Trophoblast cell (in vitro differentiated cells and primary cell): ENCODE measurements at regions not wholly inside any gene's neighbourhood (a gene's known extent, or its start where the extent isn't known, plus 50 kb on each side); places are given as distances from the start of the nearest gene placed in this dataset.

Experiments used
- DNase-seq, 2 donors: peaks; one replicate each; pipeline ENCODE4 v3.0.0-alpha.2; 2016
- H2AFZ ChIP-seq: 2 replicates; pipeline ENCODE4 v1.6.1; 2013; ENCODE audit warnings: low read length, moderate library complexity, mild to moderate bottlenecking; ENCODE audit not compliant: insufficient read depth, poor library complexity
- H2AK5ac ChIP-seq: 2 replicates; pipeline ENCODE4 v1.6.1; 2013; ENCODE audit warnings: mild to moderate bottlenecking, low read length
- H2BK120ac ChIP-seq: 2 replicates; pipeline ENCODE4 v1.6.1; 2013; ENCODE audit warnings: low read length, mild to moderate bottlenecking, moderate library complexity; ENCODE audit not compliant: insufficient read depth, poor library complexity
- H2BK12ac ChIP-seq: 2 replicates; pipeline ENCODE4 v1.6.1; 2013; ENCODE audit warnings: mild to moderate bottlenecking, low read length, moderate library complexity
- H2BK5ac ChIP-seq: 2 replicates; pipeline ENCODE4 v1.6.1; 2013; ENCODE audit warnings: low read length, low read depth, moderate library complexity, mild to moderate bottlenecking; ENCODE audit not compliant: poor library complexity
- H3K14ac ChIP-seq: 2 replicates; pipeline ENCODE4 v1.6.1; 2013; ENCODE audit warnings: mild to moderate bottlenecking, low read length
- H3K18ac ChIP-seq: 2 replicates; pipeline ENCODE4 v1.6.1; 2013; ENCODE audit warnings: mild to moderate bottlenecking, low read length
- H3K23ac ChIP-seq: 2 replicates; pipeline ENCODE4 v1.6.1; 2013; ENCODE audit warnings: low read length
- H3K27ac ChIP-seq: 2 replicates; pipeline ENCODE4 v1.5.1; 2013; ENCODE audit warnings: low read depth, mild to moderate bottlenecking, inconsistent platforms, low read length, moderate library complexity
- H3K27me3 ChIP-seq: 2 replicates; pipeline ENCODE4 v1.6.1; 2013; ENCODE audit warnings: inconsistent platforms, mild to moderate bottlenecking, low read length, moderate library complexity; ENCODE audit not compliant: insufficient read depth
- H3K36me3 ChIP-seq, 2 experiments: 1 replicate in 1 of 2; 2 replicates in 1 of 2; pipeline ENCODE4 v1.6.1; 2013; ENCODE audit warnings: low read length in 2 of 2, mild to moderate bottlenecking in 2 of 2, moderate library complexity in 1 of 2; ENCODE audit not compliant: insufficient read depth in 2 of 2, control insufficient read depth in 1 of 2
- H3K4ac ChIP-seq: 2 replicates; pipeline ENCODE4 v1.6.1; 2013; ENCODE audit warnings: low read depth, mild to moderate bottlenecking, low read length, moderate library complexity
- H3K4me1 ChIP-seq, 2 experiments: 1 replicate in 1 of 2; 2 replicates in 1 of 2; pipeline ENCODE4 v1.6.1; 2013; ENCODE audit warnings: low read length in 2 of 2, mild to moderate bottlenecking in 2 of 2, moderate library complexity in 1 of 2; ENCODE audit not compliant: insufficient read depth in 2 of 2, control insufficient read depth in 1 of 2
- H3K4me2 ChIP-seq: 2 replicates; pipeline ENCODE4 v1.6.1; 2013; ENCODE audit warnings: inconsistent platforms, mild to moderate bottlenecking, low read length, moderate library complexity
- H3K4me3 ChIP-seq: 2 replicates; pipeline ENCODE4 v1.5.1; 2013; ENCODE audit warnings: mild to moderate bottlenecking, low read depth, low read length, inconsistent platforms
- H3K79me1 ChIP-seq: one replicate; pipeline ENCODE4 v1.6.1; 2013; ENCODE audit warnings: low read length
- H3K79me2 ChIP-seq: 2 replicates; pipeline ENCODE4 v1.6.1; 2013; ENCODE audit warnings: low read length, mild to moderate bottlenecking; ENCODE audit not compliant: control insufficient read depth, insufficient read depth, poor library complexity
- H3K9ac ChIP-seq: 2 replicates; pipeline ENCODE4 v1.6.1; 2013; ENCODE audit warnings: mild to moderate bottlenecking, low read length
- H3K9me3 ChIP-seq: 2 replicates; pipeline ENCODE4 v1.6.1; 2013; ENCODE audit warnings: low read depth, mild to moderate bottlenecking, control low read depth, inconsistent platforms, low read length; ENCODE audit not compliant: insufficient read depth
- H4K12ac ChIP-seq: 2 replicates; pipeline ENCODE4 v1.6.1; 2013; ENCODE audit warnings: low read depth, mild to moderate bottlenecking, low read length, moderate library complexity
- H4K8ac ChIP-seq: 2 replicates; pipeline ENCODE4 v1.6.1; 2013; ENCODE audit warnings: low read depth, mild to moderate bottlenecking, low read length, moderate library complexity
- H4K91ac ChIP-seq: one replicate; pipeline ENCODE4 v1.6.1; 2013; ENCODE audit warnings: low read depth, mild to moderate bottlenecking, low read length, moderate library complexity
- WGBS: extraction: QIAGEN DNeasy Blood & Tissue Kit; methylation state at CpG from one replicate; pipeline ENCODE4 v1.1.7; 2013; ENCODE audit warnings: missing lambda C conversion rate; ENCODE audit not compliant: insufficient read length, insufficient coverage; ENCODE audit errors: extremely low coverage; 5-methylcytosine and 5-hydroxymethylcytosine counted together

GRCh38 chr14:76651410-76652055 is 109.7 kb upstream of the VASH1 start:
- Histone ChIP-seq H3K4me1 (no peaks in the 10 kb centered on the region), H2BK120ac (no peak overlapping the region), H2BK5ac (no peak overlapping the region), H3K4me3 (no peak overlapping the region), H3K4ac (no peak overlapping the region), H4K12ac (no peak overlapping the region), H4K8ac (no peak overlapping the region), H4K91ac (no peak overlapping the region), H3K36me3 (no peaks in the 10 kb centered on the region), H3K4me2 (no peak overlapping the region), H3K23ac (no peak overlapping the region), H3K27ac (no peak overlapping the region), H3K79me2 (no peaks in the 10 kb centered on the region), H3K9ac (no peak overlapping the region), H2BK12ac (no peak overlapping the region), H2AK5ac (no peak overlapping the region), H3K79me1 (no peaks in the 10 kb centered on the region), H3K14ac (no peak overlapping the region), H3K9me3 (no peaks in the 10 kb centered on the region), H3K18ac (no peak overlapping the region), H2AFZ (no peak overlapping the region), H3K27me3 (no peaks in the 10 kb centered on the region)
- WGBS, result no CpG with 5 or more reads among the region's 3 CpGs
- no peak for DNase-seq

DNA sequence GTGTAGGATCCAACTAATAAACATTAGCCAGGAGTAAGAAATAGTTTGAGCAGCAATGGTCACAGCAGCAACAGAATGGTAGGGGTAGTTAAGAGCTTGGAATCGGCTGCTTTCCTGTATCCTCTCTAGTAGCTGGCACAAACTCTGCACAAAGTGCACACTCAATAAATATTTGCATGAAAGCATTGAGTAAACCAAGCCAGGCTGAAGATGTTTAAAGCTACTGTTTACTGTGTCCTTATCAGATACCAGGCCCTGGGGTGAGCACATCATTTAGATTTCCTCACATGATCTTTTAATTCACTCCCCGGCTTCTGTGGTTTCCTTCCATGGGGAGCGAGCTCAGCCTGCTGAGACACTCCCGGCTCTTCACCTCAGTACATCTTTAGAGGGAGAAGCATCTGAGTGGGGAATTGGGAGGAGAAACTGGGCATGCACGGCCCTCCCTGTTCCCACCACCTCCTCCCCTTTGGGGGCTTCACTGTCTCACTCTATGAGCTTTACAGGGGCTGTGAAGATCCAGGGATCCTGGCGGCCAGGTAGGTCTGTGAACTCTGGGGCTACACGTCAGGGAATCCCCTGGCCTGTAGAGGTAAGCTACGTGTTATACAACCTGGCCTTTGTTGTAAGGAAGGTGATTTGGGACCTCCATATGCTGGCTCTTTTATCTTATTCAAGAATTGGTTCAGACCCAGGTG is 107.2 kb upstream of the VASH1 start:
- H3K9me3 ChIP-seq, result peaks cover 2% of the 10 kb centered on the region
- H2BK12ac ChIP-seq, result no peak overlapping the region
- no peak overlapping the region for H3K27ac ChIP-seq
- no peak overlapping the region for H2BK120ac ChIP-seq
- H3K79me2 ChIP-seq, result no peaks in the 10 kb centered on the region
- no peak overlapping the region for H4K91ac ChIP-seq
- no peak for DNase-seq
- H3K79me1 ChIP-seq, result no peaks in the 10 kb centered on the region
- no peak overlapping the region for H2BK5ac ChIP-seq
- H3K9ac ChIP-seq, result no peak overlapping the region
- H2AK5ac ChIP-seq, result no peak overlapping the region
- no peak overlapping the region for H3K23ac ChIP-seq
- H3K4me1 ChIP-seq, result no peaks in the 10 kb centered on the region
- no peak overlapping the region for H4K8ac ChIP-seq
- H3K4ac ChIP-seq, result no peak overlapping the region
- no peak overlapping the region for H3K4me2 ChIP-seq
- WGBS, result no CpG with 5 or more reads among the region's 8 CpGs
- H3K14ac ChIP-seq, result no peak overlapping the region
- no peaks in the 10 kb centered on the region for H3K27me3 ChIP-seq
- no peak overlapping the region for H3K18ac ChIP-seq
- H2AFZ ChIP-seq, result no peak overlapping the region
- no peaks in the 10 kb centered on the region for H3K36me3 ChIP-seq
- H3K4me3 ChIP-seq, result no peak overlapping the region
- H4K12ac ChIP-seq, result no peak overlapping the region

- no peaks in the 10 kb centered on the region for H3K27me3 ChIP-seq
- WGBS, result no CpG with 5 or more reads among the region's 10 CpGs
- H4K12ac ChIP-seq, result no peak overlapping the region
- no peak overlapping the region for H2BK120ac ChIP-seq
- no peak for DNase-seq
- H4K91ac ChIP-seq, result no peak overlapping the region
- H3K9me3 ChIP-seq, result peaks cover 2% of the 10 kb centered on the region
- no peak overlapping the region for H3K9ac ChIP-seq
- no peak overlapping the region for H2BK12ac ChIP-seq
- H3K4ac ChIP-seq, result no peak overlapping the region
- no peak overlapping the region for H4K8ac ChIP-seq
- no peak overlapping the region for H3K4me3 ChIP-seq
- H3K27ac ChIP-seq, result no peak overlapping the region
- H3K4me2 ChIP-seq, result no peak overlapping the region
- no peak overlapping the region for H2BK5ac ChIP-seq
- no peak overlapping the region for H3K23ac ChIP-seq
- H3K14ac ChIP-seq, result no peak overlapping the region
- no peaks in the 10 kb centered on the region for H3K79me1 ChIP-seq
- H3K79me2 ChIP-seq, result no peaks in the 10 kb centered on the region
- no peak overlapping the region for H2AFZ ChIP-seq
- no peaks in the 10 kb centered on the region for H3K36me3 ChIP-seq
- H2AK5ac ChIP-seq, result no peak overlapping the region
- no peaks in the 10 kb centered on the region for H3K4me1 ChIP-seq
- H3K18ac ChIP-seq, result no peak overlapping the region
Observed at GRCh38 chr14:76654573-76655108, 106.6 kb upstream of the VASH1 start.

DNA sequence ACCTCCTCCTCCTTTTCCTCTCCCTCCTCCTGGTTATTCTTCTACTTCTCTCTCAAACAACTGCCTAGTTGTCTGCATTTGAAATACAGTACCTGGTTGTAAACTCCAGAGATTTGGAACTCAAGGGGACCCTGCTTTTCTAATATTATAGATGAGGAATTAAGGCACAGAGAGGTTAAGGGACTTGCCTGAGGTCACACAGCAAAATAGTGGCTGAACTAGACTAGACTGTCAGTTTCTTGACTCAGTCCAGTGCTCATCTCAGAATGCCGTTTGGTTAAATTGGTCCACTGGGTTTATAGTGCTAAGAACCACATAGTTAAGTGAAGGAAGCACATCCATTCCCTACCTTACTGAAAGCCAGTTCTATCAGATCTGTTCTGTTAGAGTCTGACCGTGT is 105.9 kb upstream of the VASH1 start:
- no peak overlapping the region for H4K12ac ChIP-seq
- no peak overlapping the region for H3K4me2 ChIP-seq
- no peaks in the 10 kb centered on the region for H3K4me1 ChIP-seq
- H3K36me3 ChIP-seq, result no peaks in the 10 kb centered on the region
- no peak overlapping the region for H2BK120ac ChIP-seq
- no peak overlapping the region for H3K4ac ChIP-seq
- H3K23ac ChIP-seq, result no peak overlapping the region
- H3K4me3 ChIP-seq, result no peak overlapping the region
- no peak for DNase-seq
- H2AFZ ChIP-seq, result no peak overlapping the region
- no peaks in the 10 kb centered on the region for H3K79me1 ChIP-seq
- H2BK12ac ChIP-seq, result no peak overlapping the region
- H3K79me2 ChIP-seq, result no peaks in the 10 kb centered on the region
- no peak overlapping the region for H3K18ac ChIP-seq
- no peak overlapping the region for H4K8ac ChIP-seq
- no peak overlapping the region for H3K9ac ChIP-seq
- H3K14ac ChIP-seq, result no peak overlapping the region
- H2AK5ac ChIP-seq, result no peak overlapping the region
- H3K27ac ChIP-seq, result no peak overlapping the region
- no peaks in the 10 kb centered on the region for H3K27me3 ChIP-seq
- H2BK5ac ChIP-seq, result no peak overlapping the region
- no CpG with 5 or more reads among the region's 2 CpGs for WGBS
- H3K9me3 ChIP-seq, result peaks cover 2% of the 10 kb centered on the region
- no peak overlapping the region for H4K91ac ChIP-seq
